ENCODE measurements at regions not wholly inside any gene's neighbourhood (a gene's known extent, or its start where the extent isn't known, plus 50 kb on each side); places are given as distances from the start of the nearest gene placed in this dataset.

DNA sequence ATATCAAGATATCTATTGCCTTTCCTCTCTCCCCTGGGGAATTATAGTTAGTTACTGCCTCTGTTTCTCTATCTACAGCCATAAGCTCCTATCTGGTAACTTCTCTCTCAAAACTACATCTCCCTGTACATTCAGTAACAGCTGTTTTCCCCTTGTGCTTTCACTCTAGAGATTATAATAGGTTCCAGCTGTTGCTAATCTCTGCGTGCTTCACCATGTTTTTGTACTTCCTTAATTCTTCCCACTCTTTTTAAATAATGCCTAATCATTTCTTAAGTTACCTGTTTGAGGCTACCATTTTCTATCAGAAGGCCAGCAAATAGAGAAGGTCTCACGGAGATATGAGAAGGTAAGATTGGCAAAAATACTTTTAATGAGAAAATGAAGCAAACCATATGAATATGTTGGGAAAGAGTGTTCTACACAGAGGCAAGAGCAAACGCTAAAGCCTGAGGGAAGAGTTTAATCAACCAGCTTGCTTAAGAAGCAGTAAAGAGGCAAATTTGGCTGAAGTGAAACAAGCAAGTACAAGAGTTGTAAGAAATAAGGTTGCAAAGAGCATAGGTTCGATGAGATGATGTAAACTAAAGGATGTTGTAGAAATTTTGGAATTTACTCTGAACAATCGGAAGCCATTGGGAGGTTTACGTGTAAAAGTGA is 101.9 kb upstream of the HGF start:
- no peak for TF ChIP-seq EZH2 (IDR thresholded peaks at IDR 0.05; ENCODE audit: low read depth)
- TF ChIP-seq, protein P1, sequence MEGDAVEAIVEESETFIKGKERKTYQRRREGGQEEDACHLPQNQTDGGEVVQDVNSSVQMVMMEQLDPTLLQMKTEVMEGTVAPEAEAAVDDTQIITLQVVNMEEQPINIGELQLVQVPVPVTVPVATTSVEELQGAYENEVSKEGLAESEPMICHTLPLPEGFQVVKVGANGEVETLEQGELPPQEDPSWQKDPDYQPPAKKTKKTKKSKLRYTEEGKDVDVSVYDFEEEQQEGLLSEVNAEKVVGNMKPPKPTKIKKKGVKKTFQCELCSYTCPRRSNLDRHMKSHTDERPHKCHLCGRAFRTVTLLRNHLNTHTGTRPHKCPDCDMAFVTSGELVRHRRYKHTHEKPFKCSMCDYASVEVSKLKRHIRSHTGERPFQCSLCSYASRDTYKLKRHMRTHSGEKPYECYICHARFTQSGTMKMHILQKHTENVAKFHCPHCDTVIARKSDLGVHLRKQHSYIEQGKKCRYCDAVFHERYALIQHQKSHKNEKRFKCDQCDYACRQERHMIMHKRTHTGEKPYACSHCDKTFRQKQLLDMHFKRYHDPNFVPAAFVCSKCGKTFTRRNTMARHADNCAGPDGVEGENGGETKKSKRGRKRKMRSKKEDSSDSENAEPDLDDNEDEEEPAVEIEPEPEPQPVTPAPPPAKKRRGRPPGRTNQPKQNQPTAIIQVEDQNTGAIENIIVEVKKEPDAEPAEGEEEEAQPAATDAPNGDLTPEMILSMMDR (conservative IDR thresholded peaks at IDR 0.05) = no peak

All from PC-9 (cell line).